Lung (tissue), 11 donors: ENCODE measurements at regions not wholly inside any gene's neighbourhood (a gene's known extent, or its start where the extent isn't known, plus 50 kb on each side); places are given as distances from the start of the nearest gene placed in this dataset.
"Not testable (repeated sequence)": the region's sequence is repeated elsewhere in the genome, so short reads cannot be mapped to it uniquely, and the experiment has no call there.

ENCODE experiments used
- ATAC-seq: fragments of 200-7000 bp; cut with Tn5 transposase; one replicate; pipeline ENCODE4 v1.9.1; 2020; ENCODE audit warnings: moderate number of reproducible peaks; ENCODE audit not compliant: insufficient read depth, low FRiP score
- DNase-seq, 3 donors: peaks; one replicate each; pipeline ENCODE4 v3.0.0-alpha.2; 2013 to 2017
- H3K27ac ChIP-seq, 2 donors: one replicate each; pipeline ENCODE4 v1.5.1; 2013; ENCODE audit warnings: mild to moderate bottlenecking in 2 of 2, moderate library complexity in 2 of 2, control low read depth in 1 of 2, inconsistent platforms in 1 of 2, low read depth in 1 of 2, low read length in 1 of 2
- H3K27me3 ChIP-seq, 3 donors: one replicate each; pipeline ENCODE4 v1.5.1; 2013; ENCODE audit warnings: low read length in 2 of 3; ENCODE audit not compliant: control insufficient read depth in 3 of 3, insufficient read depth in 3 of 3
- H3K36me3 ChIP-seq, 4 donors: one replicate each; pipeline ENCODE4 v1.5.1; 2013; ENCODE audit warnings: low read length in 4 of 4, mild to moderate bottlenecking in 1 of 4, moderate library complexity in 1 of 4; ENCODE audit not compliant: control insufficient read depth in 4 of 4, insufficient read depth in 4 of 4
- H3K4me1 ChIP-seq, 5 donors: one replicate each; pipeline ENCODE4 v1.5.1; 2013; ENCODE audit warnings: low read length in 5 of 5, mild to moderate bottlenecking in 2 of 5, moderate library complexity in 1 of 5; ENCODE audit not compliant: control insufficient read depth in 5 of 5, insufficient read depth in 5 of 5
- H3K4me3 ChIP-seq: one replicate; pipeline ENCODE4 v1.5.1; 2013; ENCODE audit warnings: mild to moderate bottlenecking, control low read depth, moderate library complexity
- H3K9ac ChIP-seq, 2 donors: one replicate each; pipeline ENCODE4 v1.5.1; 2013; ENCODE audit warnings: low read length in 2 of 2, control low read depth in 1 of 2; ENCODE audit not compliant: insufficient read depth in 1 of 2
- H3K9me3 ChIP-seq, 4 donors: one replicate each; pipeline ENCODE4 v1.5.1; 2013; ENCODE audit warnings: low read length in 3 of 4, mild to moderate bottlenecking in 1 of 4, moderate library complexity in 1 of 4; ENCODE audit not compliant: control insufficient read depth in 4 of 4, insufficient read depth in 3 of 4
- CTCF ChIP-seq: IDR thresholded peaks from 2 replicates; pipeline ENCODE4 v1.5.1; 2012; ENCODE audit warnings: mild to moderate bottlenecking; ENCODE audit errors: control extremely low read depth, extremely low read depth
- WGBS, 2 donors: extraction: QIAGEN DNeasy Blood & Tissue Kit; methylation state at CpG; one replicate each; pipeline ENCODE4 v1.1.7; 2013; 5-methylcytosine and 5-hydroxymethylcytosine counted together
- donor health status: control.
- donor health status: control.
- donor health status: Bipolar disorder and iron deficiency.
- donor health status: healthy.
- donor health status: DM: yes; HTN: yes; CAD: no.

GRCh38 chr4:144411700-144412099 is 234.3 kb upstream of the HHIP start:
- no peak overlapping the region for H3K4me3 ChIP-seq
- ATAC-seq (no peak), DNase-seq (no peak)
- H3K4me1 ChIP-seq = no peaks in the 10 kb centered on the region
- no peak overlapping the region for H3K27ac ChIP-seq
- no peak overlapping the region for H3K9ac ChIP-seq
- H3K36me3 ChIP-seq = no peaks in the 10 kb centered on the region
- H3K27me3 ChIP-seq = no peaks in the 10 kb centered on the region
- peaks cover 0 to 3% (median 0%) of the 10 kb centered on the region in 4 donors for H3K9me3 ChIP-seq
- TF ChIP-seq CTCF = no peak

GRCh38 chr4:144421056-144421455 is 224.9 kb upstream of the HHIP start:
- Histone ChIP-seq H3K36me3 (no peaks in the 10 kb centered on the region), H3K4me3 (no peak overlapping the region), H3K9me3 (peaks cover 0 to 3% (median 0%) of the 10 kb centered on the region in 4 donors), H3K4me1 (peaks cover 0 to 15% (median 0%) of the 10 kb centered on the region in 5 donors), H3K27ac (no peak overlapping the region), H3K27me3 (no peaks in the 10 kb centered on the region), H3K9ac (no peak overlapping the region)
- DNase-seq (no peak), ATAC-seq (no peak)
- WGBS, 2 donors = 96 to 98% methylated on average over 4 of the region's 4 CpGs
- no peak for TF ChIP-seq CTCF

- WGBS, 2 donors = 64 to 74% methylated on average over 3 of the region's 3 CpGs
- ATAC-seq = no peak
- no peaks in the 10 kb centered on the region for H3K9me3 ChIP-seq
- H3K4me1 ChIP-seq = peaks cover 0 to 15% (median 0%) of the 10 kb centered on the region in 5 donors
- DNase-seq = peak in 2 of 3 donors; percentile 10 to 13
- no peak overlapping the region for H3K27ac ChIP-seq
- no peak for TF ChIP-seq CTCF
- no peak overlapping the region for H3K4me3 ChIP-seq
- H3K9ac ChIP-seq = no peak overlapping the region
- H3K36me3 ChIP-seq = no peaks in the 10 kb centered on the region
- H3K27me3 ChIP-seq = no peaks in the 10 kb centered on the region
Observed at GRCh38 chr4:144421839-144422565, 224.0 kb upstream of the HHIP start.

GRCh38 chr4:144423930-144424329 is 222.0 kb upstream of the HHIP start:
- no peak for ATAC-seq
- H3K4me3 ChIP-seq = no peak overlapping the region
- peaks cover 0 to 15% (median 0%) of the 10 kb centered on the region in 5 donors for H3K4me1 ChIP-seq
- no peak for TF ChIP-seq CTCF
- DNase-seq = peak in 2 of 3 donors; percentile 12 to 21
- H3K36me3 ChIP-seq = no peaks in the 10 kb centered on the region
- H3K27me3 ChIP-seq = no peaks in the 10 kb centered on the region
- no peak overlapping the region for H3K9ac ChIP-seq
- no peaks in the 10 kb centered on the region for H3K9me3 ChIP-seq
- H3K27ac ChIP-seq = no peak overlapping the region

- not testable (repeated sequence) for H3K4me1 ChIP-seq, H3K9ac ChIP-seq, H3K27ac ChIP-seq, H3K4me3 ChIP-seq, H3K9me3 ChIP-seq, H3K27me3 ChIP-seq, ATAC-seq, DNase-seq, H3K36me3 ChIP-seq
- 94 to 95% methylated on average over 11 of the region's 11 CpGs for WGBS, 2 donors
Observed at GRCh38 chr4:144426023-144426422, 219.9 kb upstream of the HHIP start.
